ENCODE measurements at regions not wholly inside any gene's neighbourhood (a gene's known extent, or its start where the extent isn't known, plus 50 kb on each side); places are given as distances from the start of the nearest gene placed in this dataset.

- Histone ChIP-seq H3K27me3 (ENCODE audit: control insufficient read depth in 2 of 2, insufficient read depth in 2 of 2, low read length in 2 of 2) (no peaks in the 10 kb centered on the region), H3K4me3 (ENCODE audit: low read length) (no peak overlapping the region), H3K9me3 (ENCODE audit: control insufficient read depth in 2 of 3, low read length in 3 of 3) (no peaks in the 10 kb centered on the region), H3K36me3 (ENCODE audit: control insufficient read depth in 2 of 3, insufficient read depth in 3 of 3, low read length in 3 of 3) (no peaks in the 10 kb centered on the region), H3K4me1 (ENCODE audit: control insufficient read depth in 2 of 2, insufficient read depth in 2 of 2, low read length in 2 of 2) (no peaks in the 10 kb centered on the region), H3K27ac (ENCODE audit: low read depth, low read length) (no peak overlapping the region)
- DNase-seq (no peak), ATAC-seq (no peak)
- Mint-ChIP-seq H3K27ac (no peak overlapping the region), H3K4me3 (no peak overlapping the region), H3K36me3 (no peaks in the 10 kb centered on the region), H3K27me3 (peaks cover under 1 to 14% (median 3%) of the 10 kb centered on the region in 5 donors), H3K4me1 (no peaks in the 10 kb centered on the region), H3K9me3 (peaks cover 0 to 3% (median 0%) of the 10 kb centered on the region in 11 donors)
- intact Hi-C loops (cut with micrococcal nuclease): no loop called here
- ChIA-PET CTCF (no interaction called here), POLR2A (no interaction called here)
Observed at GRCh38 chr3:159732172-159733111, 256.2 kb upstream of the IL12A start.

- no peak for ATAC-seq
- no peaks in the 10 kb centered on the region for H3K9me3 ChIP-seq (ENCODE audit: control insufficient read depth in 2 of 3, low read length in 3 of 3)
- POLR2A ChIA-PET: no interaction called here
- H3K27ac Mint-ChIP-seq: no peak overlapping the region
- no peaks in the 10 kb centered on the region for H3K36me3 Mint-ChIP-seq
- intact Hi-C loops (cut with micrococcal nuclease): no loop called here
- H3K4me1 ChIP-seq (ENCODE audit: control insufficient read depth in 2 of 2, insufficient read depth in 2 of 2, low read length in 2 of 2): no peaks in the 10 kb centered on the region
- no peak overlapping the region for H3K27ac ChIP-seq (ENCODE audit: low read depth, low read length)
- no peak overlapping the region for H3K4me3 ChIP-seq (ENCODE audit: low read length)
- no peaks in the 10 kb centered on the region for H3K27me3 ChIP-seq (ENCODE audit: control insufficient read depth in 2 of 2, insufficient read depth in 2 of 2, low read length in 2 of 2)
- H3K4me1 Mint-ChIP-seq: no peaks in the 10 kb centered on the region
- H3K36me3 ChIP-seq (ENCODE audit: control insufficient read depth in 2 of 3, insufficient read depth in 3 of 3, low read length in 3 of 3): no peaks in the 10 kb centered on the region
- no peak for DNase-seq
- CTCF ChIA-PET: no interaction called here
- peaks cover 3 to 17% (median 5%) of the 10 kb centered on the region in 5 donors for H3K27me3 Mint-ChIP-seq
- H3K4me3 Mint-ChIP-seq: no peak overlapping the region
- peaks cover 0 to 3% (median 0%) of the 10 kb centered on the region in 11 donors for H3K9me3 Mint-ChIP-seq
Observed at GRCh38 chr3:159733194-159733860, 255.3 kb upstream of the IL12A start.

GRCh38 chr3:159734681-159735080 is 254.0 kb upstream of the IL12A start:
- ATAC-seq (no peak), DNase-seq (no peak)
- no peak overlapping the region for H3K4me3 ChIP-seq (ENCODE audit: low read length)
- H3K36me3 ChIP-seq (ENCODE audit: control insufficient read depth in 2 of 3, insufficient read depth in 3 of 3, low read length in 3 of 3): no peaks in the 10 kb centered on the region
- H3K9me3 ChIP-seq (ENCODE audit: control insufficient read depth in 2 of 3, low read length in 3 of 3): no peaks in the 10 kb centered on the region
- no peaks in the 10 kb centered on the region for H3K4me1 ChIP-seq (ENCODE audit: control insufficient read depth in 2 of 2, insufficient read depth in 2 of 2, low read length in 2 of 2)
- POLR2A ChIA-PET: interaction anchor here (0.7 kb wide), 1 partner anchor 57 kb away, joined by 4 read pairs; no protein-coding TSS in a partner anchor
- no peaks in the 10 kb centered on the region for H3K36me3 Mint-ChIP-seq
- H3K4me3 Mint-ChIP-seq: no peak overlapping the region
- H3K27me3 ChIP-seq (ENCODE audit: control insufficient read depth in 2 of 2, insufficient read depth in 2 of 2, low read length in 2 of 2): no peaks in the 10 kb centered on the region
- H3K4me1 Mint-ChIP-seq: no peaks in the 10 kb centered on the region
- H3K27ac ChIP-seq (ENCODE audit: low read depth, low read length): no peak overlapping the region
- CTCF ChIA-PET: no interaction called here
- no peak overlapping the region for H3K27ac Mint-ChIP-seq
- H3K27me3 Mint-ChIP-seq: peaks cover 3 to 15% (median 9%) of the 10 kb centered on the region in 5 donors
- intact Hi-C loops (cut with micrococcal nuclease): no loop called here
- H3K9me3 Mint-ChIP-seq: peaks cover 0 to 3% (median 0%) of the 10 kb centered on the region in 11 donors

GRCh38 chr3:159739166-159739565 is 249.5 kb upstream of the IL12A start:
- H3K4me3 ChIP-seq (ENCODE audit: low read length): no peak overlapping the region
- no peaks in the 10 kb centered on the region for H3K4me1 ChIP-seq (ENCODE audit: control insufficient read depth in 2 of 2, insufficient read depth in 2 of 2, low read length in 2 of 2)
- H3K27me3 ChIP-seq (ENCODE audit: control insufficient read depth in 2 of 2, insufficient read depth in 2 of 2, low read length in 2 of 2): no peaks in the 10 kb centered on the region
- no peak for ATAC-seq
- Mint-ChIP-seq H3K27ac (no peak overlapping the region), H3K36me3 (no peaks in the 10 kb centered on the region), H3K9me3 (peaks cover 0 to 5% (median 0%) of the 10 kb centered on the region in 11 donors), H3K27me3 (peaks cover 0 to 15% (median 10%) of the 10 kb centered on the region in 5 donors), H3K4me1 (no peaks in the 10 kb centered on the region), H3K4me3 (no peak overlapping the region)
- CTCF ChIA-PET: no interaction called here
- no peaks in the 10 kb centered on the region for H3K9me3 ChIP-seq (ENCODE audit: control insufficient read depth in 2 of 3, low read length in 3 of 3)
- POLR2A ChIA-PET: no interaction called here
- DNase-seq: no peak
- intact Hi-C loops (cut with micrococcal nuclease): no loop called here
- H3K36me3 ChIP-seq (ENCODE audit: control insufficient read depth in 2 of 3, insufficient read depth in 3 of 3, low read length in 3 of 3): no peaks in the 10 kb centered on the region
- H3K27ac ChIP-seq (ENCODE audit: low read depth, low read length): no peak overlapping the region

- no peaks in the 10 kb centered on the region for H3K36me3 ChIP-seq (ENCODE audit: control insufficient read depth in 2 of 3, insufficient read depth in 3 of 3, low read length in 3 of 3)
- no peaks in the 10 kb centered on the region for H3K4me1 ChIP-seq (ENCODE audit: control insufficient read depth in 2 of 2, insufficient read depth in 2 of 2, low read length in 2 of 2)
- no peaks in the 10 kb centered on the region for H3K27me3 ChIP-seq (ENCODE audit: control insufficient read depth in 2 of 2, insufficient read depth in 2 of 2, low read length in 2 of 2)
- H3K4me1 Mint-ChIP-seq: no peaks in the 10 kb centered on the region
- CTCF ChIA-PET: no interaction called here
- POLR2A ChIA-PET: no interaction called here
- no peak overlapping the region for H3K4me3 ChIP-seq (ENCODE audit: low read length)
- no peaks in the 10 kb centered on the region for H3K9me3 ChIP-seq (ENCODE audit: control insufficient read depth in 2 of 3, low read length in 3 of 3)
- peaks cover 0 to 15% (median 8%) of the 10 kb centered on the region in 5 donors for H3K27me3 Mint-ChIP-seq
- no peak overlapping the region for H3K4me3 Mint-ChIP-seq
- peaks cover 0 to 5% (median 0%) of the 10 kb centered on the region in 11 donors for H3K9me3 Mint-ChIP-seq
- ATAC-seq: no peak
- intact Hi-C loops (cut with micrococcal nuclease): no loop called here
- H3K27ac Mint-ChIP-seq: no peak overlapping the region
- H3K36me3 Mint-ChIP-seq: no peaks in the 10 kb centered on the region
- no peak overlapping the region for H3K27ac ChIP-seq (ENCODE audit: low read depth, low read length)
- DNase-seq: no peak
Observed at GRCh38 chr3:159739969-159740368, 248.7 kb upstream of the IL12A start.

- Mint-ChIP-seq H3K27ac (no peak overlapping the region), H3K4me3 (no peak overlapping the region), H3K9me3 (peaks cover 0 to 5% (median 0%) of the 10 kb centered on the region in 11 donors), H3K27me3 (peaks cover 0 to 15% (median 8%) of the 10 kb centered on the region in 5 donors), H3K36me3 (no peaks in the 10 kb centered on the region), H3K4me1 (no peaks in the 10 kb centered on the region)
- Histone ChIP-seq H3K4me1 (ENCODE audit: control insufficient read depth in 2 of 2, insufficient read depth in 2 of 2, low read length in 2 of 2) (no peaks in the 10 kb centered on the region), H3K4me3 (ENCODE audit: low read length) (no peak overlapping the region), H3K27me3 (ENCODE audit: control insufficient read depth in 2 of 2, insufficient read depth in 2 of 2, low read length in 2 of 2) (no peaks in the 10 kb centered on the region), H3K27ac (ENCODE audit: low read depth, low read length) (no peak overlapping the region), H3K36me3 (ENCODE audit: control insufficient read depth in 2 of 3, insufficient read depth in 3 of 3, low read length in 3 of 3) (no peaks in the 10 kb centered on the region), H3K9me3 (ENCODE audit: control insufficient read depth in 2 of 3, low read length in 3 of 3) (no peaks in the 10 kb centered on the region)
- DNase-seq: no peak
- ChIA-PET POLR2A (no interaction called here), CTCF (no interaction called here)
- intact Hi-C loops (cut with micrococcal nuclease): no loop called here
- no peak for ATAC-seq
Observed at GRCh38 chr3:159741281-159741680, 247.4 kb upstream of the IL12A start.
